ENCODE measurements at regions not wholly inside any gene's neighbourhood (a gene's known extent, or its start where the extent isn't known, plus 50 kb on each side); places are given as distances from the start of the nearest gene placed in this dataset.

DNA sequence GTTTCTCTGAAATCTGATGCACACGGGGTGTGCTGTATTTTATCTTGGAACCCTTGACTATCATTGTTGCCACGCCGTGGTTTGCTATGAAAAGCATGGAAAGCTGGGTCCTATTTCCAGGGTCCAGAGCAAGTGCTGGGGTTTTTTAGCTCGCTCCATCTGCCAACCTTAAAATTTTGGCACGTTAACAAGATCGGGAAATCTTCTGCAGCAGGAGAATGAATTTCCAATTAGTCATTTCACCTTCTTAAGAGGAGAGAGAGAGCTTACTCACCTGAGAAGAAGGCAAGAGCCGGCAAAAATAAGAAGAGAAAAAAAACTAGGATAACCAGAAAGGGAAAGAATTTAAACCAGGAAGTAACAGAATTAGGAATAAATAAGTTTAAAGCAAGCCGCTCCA is 223.6 kb upstream of the CELF2 start:
- no peak for DNase-seq (ENCODE audit: low read depth, low spot score)
- H3K4me3 ChIP-seq (ENCODE audit: low read length) = no peak overlapping the region

DNA sequence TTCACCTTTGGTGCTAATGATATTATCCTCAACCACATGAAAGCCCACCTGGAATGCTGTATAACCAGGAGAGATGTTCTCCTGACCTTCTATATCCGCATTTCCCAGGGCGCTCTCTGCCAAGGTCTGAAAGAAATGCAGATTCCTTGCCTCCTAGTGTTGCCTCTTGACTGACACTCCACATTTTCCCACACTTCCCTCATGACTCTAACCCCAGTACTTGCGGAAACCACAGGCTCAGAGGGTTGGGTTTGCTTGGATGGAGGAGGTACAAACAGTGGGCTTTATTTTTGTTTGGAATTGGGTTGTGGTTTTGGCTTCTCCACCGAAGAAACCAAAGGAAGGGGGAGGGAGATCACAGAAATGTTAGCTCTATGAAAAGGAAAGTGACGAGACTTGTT is 222.9 kb upstream of the CELF2 start:
- DNase-seq (ENCODE audit: low read depth, low spot score) = no peak
- H3K4me3 ChIP-seq (ENCODE audit: low read length) = no peak overlapping the region

DNA sequence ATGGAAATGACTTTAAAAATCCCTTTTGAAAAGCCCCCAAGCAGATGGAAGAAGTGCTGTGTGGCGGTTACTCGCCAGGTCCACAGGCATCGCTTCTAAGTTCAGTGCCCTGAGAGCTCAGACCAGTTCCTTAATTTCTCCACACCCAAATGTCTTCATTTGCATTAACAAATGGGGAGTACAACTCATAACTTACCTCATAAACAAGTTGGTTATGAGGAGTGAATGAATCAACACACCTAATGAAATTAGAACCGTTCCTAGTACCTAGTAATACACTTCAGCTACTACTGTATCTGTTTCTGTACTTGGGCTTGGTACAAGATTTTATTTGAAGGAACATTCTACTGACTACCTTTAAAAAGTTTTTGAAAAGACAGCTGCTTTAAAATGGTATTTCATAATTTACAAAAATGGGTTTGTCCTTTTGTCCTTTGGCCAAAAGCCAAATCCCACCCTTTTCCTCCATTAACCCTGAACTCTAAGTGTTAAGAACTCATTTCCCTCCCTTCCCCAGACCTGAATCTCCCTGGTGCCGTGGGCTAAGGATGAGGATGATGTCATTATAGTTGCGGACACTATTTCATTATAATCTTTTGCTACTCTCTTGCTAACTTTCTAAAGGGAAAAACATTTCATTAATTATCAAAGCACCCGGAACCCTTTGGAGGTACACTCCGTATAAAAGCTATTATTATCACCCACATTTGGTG is 221.5 kb upstream of the CELF2 start:
- DNase-seq (ENCODE audit: low read depth, low spot score) = no peak
- H3K4me3 ChIP-seq (ENCODE audit: low read length) = no peak overlapping the region

DNA sequence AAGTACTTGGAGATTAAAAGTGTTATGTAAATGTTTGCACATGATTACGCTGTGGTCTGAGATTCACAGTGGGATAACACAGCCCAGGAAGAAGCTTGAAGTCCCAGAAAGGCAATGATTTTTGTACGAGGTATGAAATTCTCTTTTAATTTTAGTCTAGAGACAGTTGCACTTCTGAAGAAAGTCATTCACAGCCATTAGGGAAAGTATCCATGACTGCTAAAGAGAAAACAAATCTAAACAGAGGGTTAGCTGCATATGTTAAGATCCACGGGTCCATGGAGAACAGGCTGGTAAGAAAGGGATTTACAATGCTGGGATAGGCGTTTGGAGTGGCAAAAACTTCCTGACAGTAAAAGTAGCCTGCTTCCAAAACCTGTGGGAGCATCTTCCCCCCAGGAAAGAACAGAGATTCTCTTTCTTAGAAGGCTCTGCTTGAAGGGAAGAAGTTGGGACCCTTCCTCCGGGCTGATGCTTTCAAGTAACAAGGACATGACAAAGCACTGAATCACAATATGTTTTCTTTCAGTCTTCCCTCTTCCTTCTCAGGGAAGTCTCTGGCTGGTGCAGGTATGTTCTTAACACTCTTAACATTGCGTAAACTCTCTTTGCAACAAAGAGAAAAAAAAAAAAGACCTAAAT is 220.8 kb upstream of the CELF2 start:
- H3K4me3 ChIP-seq (ENCODE audit: low read length) = no peak overlapping the region
- DNase-seq (ENCODE audit: low read depth, low spot score) = no peak

DNA sequence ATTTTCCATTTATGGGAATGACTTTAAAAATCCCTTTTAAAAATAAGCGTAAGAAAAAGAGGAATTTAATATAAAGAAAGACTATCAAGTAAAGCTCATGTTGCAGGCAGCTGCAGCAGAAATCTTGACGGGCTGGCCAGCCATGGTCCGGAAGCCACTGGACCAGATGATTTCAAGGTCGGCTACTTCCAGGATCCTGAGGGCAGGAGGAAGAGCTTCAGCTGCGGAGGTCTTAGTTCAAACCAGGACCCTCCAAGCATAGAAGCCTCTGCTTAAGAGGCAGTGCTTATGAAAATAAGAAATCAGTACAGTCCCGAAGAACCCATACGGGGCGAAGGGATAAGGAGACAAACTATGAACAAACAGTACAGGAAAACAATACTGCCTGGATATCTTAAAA is 220.2 kb upstream of the CELF2 start:
- DNase-seq (ENCODE audit: low read depth, low spot score) = no peak
- H3K4me3 ChIP-seq (ENCODE audit: low read length) = no peak overlapping the region

DNA sequence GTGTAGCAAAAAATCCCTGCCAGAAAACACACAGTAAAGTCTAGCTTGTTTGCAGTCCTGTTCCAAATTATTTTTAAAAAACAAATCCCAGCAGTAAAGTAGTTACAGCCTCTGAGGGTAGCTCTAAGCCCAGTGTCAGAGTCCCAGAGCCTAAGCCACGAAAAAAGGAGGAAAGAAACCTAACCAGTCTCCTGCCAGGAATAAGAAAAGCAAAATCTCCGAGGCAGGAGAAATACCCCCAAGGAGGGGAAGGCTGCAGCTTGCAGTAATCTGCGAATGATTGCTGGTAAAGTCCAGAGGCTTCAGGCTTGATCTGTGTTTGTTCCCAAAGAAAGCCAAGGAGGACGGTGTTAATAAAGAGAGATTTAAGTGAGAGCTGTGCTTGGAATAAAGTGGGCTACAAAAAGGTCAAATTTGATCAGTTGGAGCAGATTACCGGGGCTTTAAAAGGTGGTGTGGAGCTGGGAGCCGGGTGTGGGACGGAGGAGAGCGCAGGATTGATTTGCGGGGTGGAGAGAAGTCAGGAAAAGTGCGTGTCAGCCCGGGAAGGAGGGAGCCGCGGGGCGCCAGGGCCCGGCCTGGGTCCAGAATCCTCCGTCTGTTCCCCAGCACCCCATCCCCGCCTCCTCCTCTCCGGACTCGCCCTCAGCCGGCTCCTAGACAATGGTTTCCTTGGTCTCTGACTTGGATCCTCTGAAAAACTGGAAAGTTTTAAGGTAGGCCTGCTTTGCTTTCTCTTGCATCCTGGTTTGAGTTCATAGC is 219.4 kb upstream of the CELF2 start:
- no peak for DNase-seq (ENCODE audit: low read depth, low spot score)
- H3K4me3 ChIP-seq (ENCODE audit: low read length) = no peak overlapping the region

DNA sequence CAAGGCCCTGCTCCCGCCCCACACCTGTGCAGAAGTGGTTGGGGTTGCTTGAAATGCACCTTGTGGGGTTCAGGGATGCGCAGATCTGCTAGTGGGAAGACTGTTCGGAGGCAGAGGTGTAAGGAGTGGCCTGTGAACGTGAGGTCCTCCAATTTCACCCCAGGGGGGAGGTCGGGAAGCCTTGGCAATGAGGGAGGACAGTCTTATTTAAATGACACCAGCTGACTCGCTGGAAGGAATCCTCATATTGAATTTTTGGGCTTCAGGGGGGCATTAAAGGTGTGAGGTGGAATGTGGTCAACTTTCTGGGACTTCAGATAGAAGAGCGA is 218.8 kb upstream of the CELF2 start:
- H3K4me3 ChIP-seq (ENCODE audit: low read length) = no peak overlapping the region

DNA sequence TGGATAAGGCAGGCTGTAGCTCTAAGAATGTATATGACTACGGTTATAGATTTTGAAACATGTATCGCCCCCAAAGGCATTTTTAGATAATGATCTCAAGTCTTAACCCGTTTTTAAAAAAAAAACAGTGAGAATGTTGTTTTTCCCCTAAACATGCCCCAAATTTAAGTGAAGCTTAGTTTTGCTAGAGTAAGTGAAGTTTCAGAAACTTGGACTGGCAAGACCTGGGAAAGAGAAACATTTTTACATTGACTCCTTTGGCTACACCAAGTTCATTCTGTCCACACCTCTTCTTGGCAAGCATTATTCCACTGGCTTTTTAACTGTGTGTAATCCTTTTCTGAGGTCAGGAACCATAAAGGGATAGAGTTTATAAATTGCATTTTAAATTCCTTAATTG is 216.7 kb upstream of the CELF2 start:
- no peak for DNase-seq (ENCODE audit: low read depth, low spot score)
- H3K4me3 ChIP-seq (ENCODE audit: low read length) = no peak overlapping the region

More for the DNA sequence above, 218.8 kb upstream of the CELF2 start:
- DNase-seq (ENCODE audit: low read depth, low spot score) = no peak

DNA sequence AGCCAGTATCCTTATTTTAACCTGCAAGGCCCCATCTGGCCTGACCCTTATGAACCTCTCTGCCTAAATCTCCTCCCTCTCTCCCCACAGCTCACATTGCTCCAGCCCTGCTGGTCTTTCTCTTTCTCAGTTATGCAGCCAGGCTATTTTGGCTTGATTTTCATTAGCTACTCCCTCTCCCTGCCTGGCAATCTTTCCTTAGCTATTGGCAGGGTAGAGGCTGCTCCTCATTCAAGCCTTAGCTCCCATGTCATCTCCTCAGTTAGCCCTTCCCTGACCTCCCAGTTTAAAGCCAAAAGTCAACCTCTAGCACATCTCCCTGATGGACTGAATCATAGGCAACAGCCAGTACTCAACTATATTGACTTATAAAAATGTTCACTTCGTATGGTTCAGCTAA is 214.4 kb upstream of the CELF2 start:
- no peak overlapping the region for H3K4me3 ChIP-seq (ENCODE audit: low read length)
- DNase-seq (ENCODE audit: low read depth, low spot score) = no peak

DNA sequence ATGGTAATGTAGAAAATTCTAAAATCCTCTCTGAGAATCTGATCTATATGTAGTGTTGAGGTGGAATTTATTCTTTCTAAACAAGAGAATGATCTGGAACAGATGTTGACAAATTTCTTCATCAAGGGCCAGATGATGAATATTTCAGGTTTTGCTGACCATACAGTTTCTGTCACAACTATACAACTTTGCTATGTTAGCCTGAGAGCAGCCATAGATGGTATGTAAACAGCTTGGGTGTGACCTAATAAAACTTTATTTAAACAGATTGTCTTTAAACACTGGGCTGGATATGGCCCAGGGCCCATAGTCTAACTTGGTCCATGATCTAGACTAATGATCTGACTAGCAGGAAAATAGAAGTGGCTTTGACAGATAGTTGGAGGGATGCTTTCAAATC is 213.6 kb upstream of the CELF2 start:
- no peak overlapping the region for H3K4me3 ChIP-seq (ENCODE audit: low read length)
- no peak for DNase-seq (ENCODE audit: low read depth, low spot score)

DNA sequence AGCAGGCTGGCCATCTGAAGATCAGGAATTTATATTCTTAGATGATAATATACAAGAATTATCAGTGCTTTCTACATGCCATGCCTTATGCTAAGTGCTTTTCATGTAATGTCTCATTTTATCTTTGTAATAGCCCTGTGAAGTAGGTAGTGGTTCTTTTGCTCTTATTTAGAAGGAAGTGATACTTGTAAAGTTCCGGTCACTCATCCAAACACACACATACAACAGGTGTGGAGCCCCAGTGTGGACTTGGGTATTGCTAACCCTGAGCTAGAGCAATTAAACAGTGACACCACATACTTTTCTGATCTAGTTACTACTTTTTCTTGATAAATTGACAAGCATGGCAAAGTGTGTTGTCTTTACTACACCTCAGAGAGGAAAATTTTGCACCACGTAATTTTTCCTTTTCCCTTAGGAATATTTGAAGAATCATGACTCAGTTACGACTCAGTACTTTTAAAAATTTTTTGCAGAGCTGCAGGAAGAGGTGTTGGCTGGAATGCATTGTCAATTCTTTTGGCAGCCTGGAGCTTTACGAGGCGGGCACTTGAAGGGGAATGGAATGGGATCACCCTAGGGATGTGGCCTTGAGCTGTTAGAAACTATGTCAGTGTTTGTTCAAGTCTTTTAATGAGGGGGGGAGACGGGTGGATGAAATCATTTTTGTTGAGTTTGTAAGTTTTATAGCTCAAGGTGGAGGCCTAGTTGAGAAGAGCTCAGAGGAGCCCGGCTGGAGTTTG is 212.5 kb upstream of the CELF2 start:
- no peak for DNase-seq (ENCODE audit: low read depth, low spot score)

DNA sequence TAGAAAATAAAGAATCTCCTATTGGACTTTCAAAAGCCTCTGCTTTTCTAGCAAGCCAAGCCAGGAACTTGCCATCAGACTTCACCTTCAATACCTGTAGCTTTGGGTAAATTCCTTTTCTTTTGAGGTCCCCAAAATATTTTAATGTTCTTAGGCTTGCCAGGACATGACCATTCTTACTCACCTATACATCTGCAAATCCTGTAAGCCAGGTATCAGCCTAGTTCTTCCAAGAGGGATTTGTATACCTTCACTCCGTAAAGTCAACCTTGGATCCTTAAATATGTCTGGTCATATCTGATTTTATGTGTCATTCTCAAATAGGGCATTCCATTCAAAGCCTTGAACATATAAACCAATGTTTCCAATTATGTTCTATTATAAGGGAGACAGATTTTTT is 210.6 kb upstream of the CELF2 start:
- no peak for DNase-seq (ENCODE audit: low read depth, low spot score)
- no peak overlapping the region for H3K4me3 ChIP-seq (ENCODE audit: low read length)

More for the DNA sequence above, 212.5 kb upstream of the CELF2 start:
- H3K4me3 ChIP-seq (ENCODE audit: low read length) = no peak overlapping the region

DNA sequence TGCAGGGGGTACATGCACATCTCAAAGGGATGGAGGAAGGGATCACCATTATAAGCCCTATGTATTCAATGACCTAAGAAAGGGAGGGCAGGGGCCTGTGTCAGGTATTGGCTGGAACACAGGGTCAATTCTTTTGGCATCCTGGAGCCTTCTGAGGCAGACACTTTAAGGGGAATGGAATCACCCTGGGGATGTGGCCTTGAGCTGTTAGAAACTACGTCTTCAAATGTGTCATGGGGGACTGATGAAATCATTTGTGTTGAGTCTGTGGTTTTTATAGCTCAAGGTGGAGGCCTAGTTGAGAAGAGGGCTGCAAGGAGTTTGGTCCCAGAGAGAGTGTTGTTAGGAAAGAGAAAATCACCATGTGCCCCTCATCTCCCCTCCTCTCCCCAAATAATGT is 206.1 kb upstream of the CELF2 start:
- no peak for DNase-seq (ENCODE audit: low read depth, low spot score)
- no peak overlapping the region for H3K4me3 ChIP-seq (ENCODE audit: low read length)

DNA sequence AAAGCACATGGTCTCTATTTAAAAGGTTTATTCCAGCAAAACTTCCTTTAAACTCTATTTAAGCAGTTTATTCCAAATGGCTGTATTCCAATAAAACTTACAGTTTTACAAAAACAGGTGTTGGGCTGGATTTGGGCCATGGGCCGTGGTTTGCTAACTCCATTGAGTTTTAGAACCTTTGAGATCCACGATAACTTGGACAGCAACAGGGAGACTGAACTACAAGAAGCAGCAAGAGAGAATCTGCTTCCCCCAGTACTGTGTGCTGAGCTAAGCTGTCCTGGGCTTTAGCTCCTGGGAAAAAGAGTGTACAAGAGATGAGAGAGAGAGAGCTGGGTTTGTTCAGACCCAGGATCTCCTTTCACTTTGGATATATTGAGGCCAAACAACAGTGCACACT is 204.0 kb upstream of the CELF2 start:
- no peak overlapping the region for H3K4me3 ChIP-seq (ENCODE audit: low read length)
- no peak for DNase-seq (ENCODE audit: low read depth, low spot score)

DNA sequence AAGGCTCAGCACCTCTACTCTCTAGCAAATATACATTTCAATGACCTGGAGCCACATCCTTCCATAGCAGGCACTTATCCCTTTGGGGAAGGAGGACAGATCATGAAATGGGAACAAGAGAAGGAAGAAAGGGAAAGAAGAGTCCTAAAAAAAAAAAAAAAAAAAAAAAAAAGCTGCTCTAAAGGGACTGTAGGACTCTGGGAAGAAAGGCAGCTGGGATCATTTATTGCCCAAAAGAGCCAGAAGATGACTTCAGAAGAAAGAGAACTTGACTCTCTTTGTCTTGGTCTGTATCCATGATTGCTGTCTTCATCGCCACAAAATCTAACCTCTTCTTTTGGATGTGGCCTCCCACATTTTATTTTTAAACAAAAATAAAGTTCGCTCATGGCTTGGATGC is 203.6 kb upstream of the CELF2 start:
- no peak overlapping the region for H3K4me3 ChIP-seq (ENCODE audit: low read length)
- DNase-seq (ENCODE audit: low read depth, low spot score) = no peak

DNA sequence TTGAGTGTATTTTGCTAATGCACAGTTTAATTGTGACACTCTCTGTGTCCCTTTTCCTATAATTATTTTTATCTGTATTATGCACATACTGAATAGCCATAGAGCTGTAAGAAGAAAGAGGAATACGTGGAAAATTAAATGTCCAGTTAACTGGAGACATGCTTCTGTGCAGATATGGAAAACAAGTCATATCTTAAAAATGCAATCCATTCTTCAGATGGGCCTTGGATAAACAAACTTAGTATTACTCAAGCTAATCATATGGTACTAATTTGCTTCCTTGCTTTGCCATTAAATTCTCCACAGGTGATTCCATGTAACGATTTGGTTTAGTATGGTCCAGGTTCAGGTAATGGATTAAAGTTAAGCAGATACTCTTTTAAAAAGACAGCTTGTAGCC is 201.2 kb upstream of the CELF2 start:
- DNase-seq (ENCODE audit: low read depth, low spot score) = no peak
- H3K4me3 ChIP-seq (ENCODE audit: low read length) = no peak overlapping the region

DNA sequence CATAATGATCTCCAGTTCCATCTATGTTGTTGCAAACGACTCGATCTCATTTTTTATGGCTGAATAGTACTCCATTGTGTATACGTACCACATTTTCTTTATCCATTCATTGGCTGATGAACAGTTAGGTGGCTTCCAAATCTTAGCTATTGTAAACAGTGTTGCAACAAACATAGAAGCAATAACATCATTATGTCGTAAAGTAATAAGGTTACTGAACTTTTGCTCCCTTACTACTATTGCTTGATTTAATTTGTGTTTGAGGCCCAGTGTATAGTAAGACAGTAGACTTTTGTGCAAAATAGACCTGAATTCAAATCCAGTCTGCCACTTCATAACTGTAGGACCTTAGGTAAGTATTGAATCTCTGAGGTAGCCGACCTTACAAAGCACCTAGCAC is 200.1 kb upstream of the CELF2 start:
- no peak overlapping the region for H3K4me3 ChIP-seq (ENCODE audit: low read length)
- no peak for DNase-seq (ENCODE audit: low read depth, low spot score)

DNA sequence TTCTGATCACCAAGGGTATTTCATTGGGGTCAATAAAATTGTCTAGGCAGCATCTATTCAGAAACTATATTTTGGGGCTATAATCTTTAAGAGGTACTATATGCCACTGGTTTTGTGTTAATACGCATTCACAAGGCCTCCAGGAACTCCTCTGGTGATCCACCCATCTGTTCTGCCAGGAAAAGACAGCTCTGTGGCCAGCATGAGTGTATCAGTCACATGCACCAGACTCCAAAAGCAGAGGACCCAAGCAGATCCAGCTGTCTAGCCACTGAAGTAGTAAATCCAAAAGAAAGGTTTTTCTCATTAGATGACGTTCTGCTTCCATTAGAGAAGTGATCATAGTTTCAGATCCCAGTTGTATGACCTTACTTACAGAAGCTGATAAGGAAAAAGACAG is 199.6 kb upstream of the CELF2 start:
- no peak for DNase-seq (ENCODE audit: low read depth, low spot score)

DNA sequence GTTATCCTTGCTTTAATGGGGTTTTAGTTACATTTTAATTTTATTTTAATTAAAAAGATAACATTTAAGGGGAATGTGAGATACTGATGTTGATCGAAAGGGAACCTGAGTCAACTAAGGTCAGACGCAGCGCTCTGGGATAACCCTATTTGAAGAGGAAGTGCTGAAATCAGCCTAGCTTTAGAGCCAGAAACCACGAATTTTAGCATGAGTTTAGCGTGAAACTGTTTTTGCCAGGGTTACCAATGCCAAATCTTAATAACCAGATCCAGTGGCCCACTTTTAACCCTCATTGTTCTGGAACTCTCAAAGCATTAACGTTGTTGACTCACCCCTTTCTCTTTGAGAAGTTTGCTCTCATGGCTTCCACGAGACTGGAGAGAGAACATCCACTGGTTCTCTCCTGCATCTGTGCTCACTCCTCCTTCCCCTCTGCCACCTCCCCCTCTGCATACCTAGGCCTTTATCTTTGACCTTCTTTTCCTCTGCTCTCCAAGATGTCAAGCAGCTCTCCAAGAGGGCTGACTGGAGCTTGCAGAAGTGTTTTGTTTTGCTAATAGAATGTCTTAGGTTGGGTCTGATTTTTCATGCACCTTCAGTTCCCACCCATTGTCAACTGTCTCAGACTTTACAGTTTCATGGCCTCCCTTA is 198.3 kb upstream of the CELF2 start:
- no peak overlapping the region for H3K4me3 ChIP-seq (ENCODE audit: low read length)
- DNase-seq (ENCODE audit: low read depth, low spot score) = no peak

More for the DNA sequence above, 199.6 kb upstream of the CELF2 start:
- H3K4me3 ChIP-seq (ENCODE audit: low read length) = no peak overlapping the region
